NCI-H526 treated with DMSO at 0.1 percent for 48 hours (cell line): ENCODE measurements at regions not wholly inside any gene's neighbourhood (a gene's known extent, or its start where the extent isn't known, plus 50 kb on each side); places are given as distances from the start of the nearest gene placed in this dataset.

Experiments used
- DNase-seq: peaks from one replicate; lab custom pipeline; 2025; lab: John Stamatoyannopoulos, UW

- DNase-seq, result no peak
These were observed 492.1 kb upstream of the PPP2R3A start for GRCh38 chr3:135473449-135473848.

- DNase-seq, result no peak
These were observed 478.3 kb upstream of the PPP2R3A start for GRCh38 chr3:135487261-135487660.

- no peak for DNase-seq
These were observed 475.2 kb upstream of the PPP2R3A start for GRCh38 chr3:135490219-135490915.

- DNase-seq, result no peak
These were observed 473.9 kb upstream of the PPP2R3A start for GRCh38 chr3:135491491-135492205.

- no peak for DNase-seq
These were observed 469.6 kb upstream of the PPP2R3A start for GRCh38 chr3:135495891-135496290.

- DNase-seq, result no peak
These were observed 467.5 kb upstream of the PPP2R3A start for GRCh38 chr3:135497979-135498378.

GRCh38 chr3:135499426-135499825, 466.1 kb upstream of the PPP2R3A start:
- DNase-seq, result no peak

GRCh38 chr3:135500034-135500433, 465.5 kb upstream of the PPP2R3A start:
- DNase-seq, result no peak

- DNase-seq, result peak; percentile 37
These were observed 462.3 kb upstream of the PPP2R3A start for GRCh38 chr3:135503065-135503759.

GRCh38 chr3:135503760-135504686, 461.5 kb upstream of the PPP2R3A start:
- DNase-seq, result peak; percentile 69

- DNase-seq, result no peak
These were observed 452.1 kb upstream of the PPP2R3A start for GRCh38 chr3:135513106-135514059.

- no peak for DNase-seq
These were observed 451.5 kb upstream of the PPP2R3A start for GRCh38 chr3:135514060-135514448.

- peak; percentile 3 for DNase-seq
These were observed 449.4 kb upstream of the PPP2R3A start for GRCh38 chr3:135516143-135516542.

GRCh38 chr3:135528413-135529015, 437.0 kb upstream of the PPP2R3A start:
- DNase-seq, result no peak

- DNase-seq, result peak; percentile 47
These were observed 433.5 kb upstream of the PPP2R3A start for GRCh38 chr3:135532021-135532420.

- DNase-seq, result no peak
These were observed 427.4 kb upstream of the PPP2R3A start for GRCh38 chr3:135538123-135538522.

GRCh38 chr3:135539351-135539750, 426.2 kb upstream of the PPP2R3A start:
- no peak for DNase-seq

GRCh38 chr3:135539854-135540253, 425.7 kb upstream of the PPP2R3A start:
- no peak for DNase-seq

GRCh38 chr3:135549928-135550494, 415.5 kb upstream of the PPP2R3A start:
- no peak for DNase-seq

- no peak for DNase-seq
These were observed 409.4 kb upstream of the PPP2R3A start for GRCh38 chr3:135556174-135556573.
